Keratinocyte (primary cell): ENCODE measurements at regions not wholly inside any gene's neighbourhood (a gene's known extent, or its start where the extent isn't known, plus 50 kb on each side); places are given as distances from the start of the nearest gene placed in this dataset.

ENCODE experiments used
- DNase-seq: peaks from one replicate; pipeline ENCODE4 v3.0.0-alpha.2; 2011; ENCODE audit warnings: low read depth, missing footprints, low spot score
- FAIRE-seq: peaks from 2 replicates; lab custom pipeline; 2011; peaks lifted over from hg19 to GRCh38; lab: Jason Lieb, UNC
- H2AFZ ChIP-seq: 2 replicates; pipeline ENCODE4 v1.6.0; 2012; ENCODE audit warnings: low read length, control low read depth, inconsistent platforms; ENCODE audit not compliant: control insufficient read depth
- H3K27ac ChIP-seq: 2 replicates; pipeline ENCODE4 v1.5.1; 2011; ENCODE audit warnings: low read length; ENCODE audit not compliant: control insufficient read depth, insufficient read depth
- H3K27me3 ChIP-seq: 3 replicates; pipeline ENCODE4 v1.6.0; 2011; ENCODE audit warnings: low read length; ENCODE audit not compliant: control insufficient read depth, insufficient read depth; ENCODE audit errors: extremely low read depth
- H3K36me3 ChIP-seq, 2 experiments: 2 replicates in 1 of 2; 3 replicates in 1 of 2; pipeline ENCODE4 v1.5.1; 2011; ENCODE audit warnings: low read length in 2 of 2, mild to moderate bottlenecking in 1 of 2; ENCODE audit not compliant: control insufficient read depth in 2 of 2, insufficient read depth in 2 of 2; ENCODE audit errors: extremely low read depth in 1 of 2
- H3K4me1 ChIP-seq: 3 replicates; pipeline ENCODE4 v1.5.1; 2011; ENCODE audit warnings: low read length; ENCODE audit not compliant: control insufficient read depth, insufficient read depth; ENCODE audit errors: extremely low read depth
- H3K4me2 ChIP-seq: 3 replicates; pipeline ENCODE4 v1.6.0; 2011; ENCODE audit warnings: low read depth, low read length; ENCODE audit not compliant: control insufficient read depth, insufficient read depth; ENCODE audit errors: extremely low read depth
- H3K4me3 ChIP-seq, 3 experiments: fragments of 200-600 bp in 1 of 3; sonication (generic) in 1 of 3; 2 replicates in 2 of 3; 3 replicates in 1 of 3; pipeline ENCODE4 v1.5.1; 2011 to 2016; ENCODE audit warnings: low read length in 3 of 3, mild to moderate bottlenecking in 3 of 3, control low read depth in 2 of 3, inconsistent platforms in 1 of 3, low read depth in 1 of 3, mixed read lengths in 1 of 3, mixed run types in 1 of 3, moderate library complexity in 1 of 3; ENCODE audit not compliant: control insufficient read depth in 2 of 3, insufficient read depth in 2 of 3; ENCODE audit errors: extremely low read depth in 1 of 3
- H3K79me2 ChIP-seq: 2 replicates; pipeline ENCODE4 v1.6.0; 2012; ENCODE audit warnings: low read length; ENCODE audit not compliant: control insufficient read depth, insufficient read depth
- H3K9ac ChIP-seq: 3 replicates; pipeline ENCODE4 v1.6.0; 2011; ENCODE audit warnings: low read length; ENCODE audit not compliant: control insufficient read depth, insufficient read depth; ENCODE audit errors: extremely low read depth
- H3K9me1 ChIP-seq: 3 replicates; pipeline ENCODE4 v1.6.0; 2011; ENCODE audit warnings: low read length; ENCODE audit not compliant: control insufficient read depth, insufficient read depth; ENCODE audit errors: extremely low read depth
- H3K9me3 ChIP-seq: 2 replicates; pipeline ENCODE4 v1.5.1; 2012; ENCODE audit warnings: low read depth, low read length; ENCODE audit not compliant: control insufficient read depth
- H4K20me1 ChIP-seq: 3 replicates; pipeline ENCODE4 v1.6.0; 2011; ENCODE audit warnings: low read length; ENCODE audit not compliant: control insufficient read depth, insufficient read depth; ENCODE audit errors: extremely low read depth
- CTCF ChIP-seq, 3 experiments: IDR thresholded peaks in 1 of 3; conservative IDR thresholded peaks in 1 of 3; optimal IDR thresholded peaks in 1 of 3; 2 replicates in 2 of 3; 3 replicates in 1 of 3; pipeline versions ENCODE3 to v1.5.1; 2011; ENCODE audit warnings: low read length in 3 of 3, mild to moderate bottlenecking in 3 of 3, moderate library complexity in 2 of 3, control low read depth in 1 of 3, inconsistent platforms in 1 of 3; ENCODE audit not compliant: insufficient read depth in 2 of 3; ENCODE audit errors: extremely low read depth in 1 of 3
- EZH2 ChIP-seq: IDR thresholded peaks from one replicate; pipeline ENCODE4 v1.6.1; 2012; ENCODE audit warnings: inconsistent platforms, mild to moderate bottlenecking, low read length, moderate library complexity
- dilution Hi-C: fragments of 300-500 bp; cut with MboI; formaldehyde crosslinking; loops from one replicate; pipeline ENCODE4 v1.7.0; 2020; ENCODE audit warnings: low sequenced_read_pairs; ENCODE audit not compliant: extremely low pct_ligation_motif_present

- DNase-seq: no peak
- Histone ChIP-seq H3K4me2 (no peak overlapping the region), H3K9me1 (no peaks in the 10 kb centered on the region), H4K20me1 (no peaks in the 10 kb centered on the region), H2AFZ (no peak overlapping the region), H3K4me1 (no peaks in the 10 kb centered on the region), H3K27me3 (no peaks in the 10 kb centered on the region), H3K9me3 (no peaks in the 10 kb centered on the region), H3K79me2 (no peaks in the 10 kb centered on the region), H3K4me3 (no peak overlapping the region), H3K36me3 (no peaks in the 10 kb centered on the region), H3K27ac (no peak overlapping the region), H3K9ac (no peak overlapping the region)
- TF ChIP-seq EZH2 (no peak), CTCF (optimal IDR thresholded peaks at IDR 0.05 in 1 of 3, IDR thresholded peaks at IDR 0.05 in 1 of 3, conservative IDR thresholded peaks at IDR 0.05 in 1 of 3; ENCODE audit: extremely low read depth in 1 of 3, insufficient read depth in 2 of 3, low read length in 3 of 3) (no peak)
- no peak for FAIRE-seq
- dilution Hi-C loops: no loop called here
These were observed 103.6 kb upstream of the NEO1 start for GRCh38 chr15:72948662-72949061.

- Histone ChIP-seq H3K36me3 (no peaks in the 10 kb centered on the region), H3K4me1 (no peaks in the 10 kb centered on the region), H3K27ac (no peak overlapping the region), H3K9me1 (no peaks in the 10 kb centered on the region), H3K4me2 (no peak overlapping the region), H2AFZ (no peak overlapping the region), H3K9me3 (no peaks in the 10 kb centered on the region), H3K9ac (no peak overlapping the region), H4K20me1 (no peaks in the 10 kb centered on the region), H3K27me3 (no peaks in the 10 kb centered on the region), H3K79me2 (no peaks in the 10 kb centered on the region), H3K4me3 (no peak overlapping the region)
- TF ChIP-seq CTCF (optimal IDR thresholded peaks at IDR 0.05 in 1 of 3, IDR thresholded peaks at IDR 0.05 in 1 of 3, conservative IDR thresholded peaks at IDR 0.05 in 1 of 3; ENCODE audit: extremely low read depth in 1 of 3, insufficient read depth in 2 of 3, low read length in 3 of 3) (no peak), EZH2 (no peak)
- dilution Hi-C loops: no loop called here
- DNase-seq: no peak
- FAIRE-seq: no peak
These were observed 104.6 kb upstream of the NEO1 start for GRCh38 chr15:72947709-72948108.
